Kidney (tissue), 13 donors: ENCODE measurements at regions not wholly inside any gene's neighbourhood (a gene's known extent, or its start where the extent isn't known, plus 50 kb on each side); places are given as distances from the start of the nearest gene placed in this dataset.

ENCODE experiments used
- DNase-seq, 5 donors: peaks; one replicate each; pipeline ENCODE4 v3.0.0-alpha.2; 2013 to 2020
- FAIRE-seq: peaks from 2 replicates; lab custom pipeline; 2012; peaks lifted over from hg19 to GRCh38; lab: Jason Lieb, UNC
- H3K27ac ChIP-seq, 2 donors: one replicate each; pipeline ENCODE4 v1.7.0; 2013; ENCODE audit warnings: low read depth in 2 of 2, low read length in 2 of 2, inconsistent platforms in 1 of 2
- H3K27me3 ChIP-seq: one replicate; pipeline ENCODE4 v1.7.1; 2013; ENCODE audit warnings: low read length, inconsistent platforms; ENCODE audit not compliant: control insufficient read depth, insufficient read depth
- H3K36me3 ChIP-seq, 3 donors: one replicate each; pipeline versions ENCODE4 v1.7.0 to v1.7.1; 2013; ENCODE audit warnings: low read length in 3 of 3, control low read depth in 1 of 3, inconsistent platforms in 1 of 3; ENCODE audit not compliant: insufficient read depth in 3 of 3, control insufficient read depth in 2 of 3
- H3K4me1 ChIP-seq, 3 donors: one replicate each; pipeline versions ENCODE4 v1.7.0 to v1.7.1; 2013; ENCODE audit warnings: low read length in 3 of 3, inconsistent platforms in 1 of 3, low read depth in 1 of 3; ENCODE audit not compliant: control insufficient read depth in 2 of 3, insufficient read depth in 2 of 3
- H3K4me3 ChIP-seq, 3 donors: one replicate each; pipeline versions ENCODE4 v1.7.0 to v1.8.1; 2013; ENCODE audit warnings: low read length in 3 of 3, control low read depth in 1 of 3, inconsistent platforms in 1 of 3
- H3K9ac ChIP-seq, 3 donors: one replicate each; pipeline versions ENCODE4 v1.7.0 to v1.7.1; 2013; ENCODE audit warnings: low read length in 3 of 3, control low read depth in 1 of 3, inconsistent platforms in 1 of 3
- H3K9me3 ChIP-seq, 3 donors: one replicate each; pipeline versions ENCODE4 v1.7.0 to v1.7.1; 2013; ENCODE audit warnings: low read length in 3 of 3, control low read depth in 1 of 3, inconsistent platforms in 1 of 3; ENCODE audit not compliant: control insufficient read depth in 2 of 3, insufficient read depth in 1 of 3
- CTCF ChIP-seq: IDR thresholded peaks from 3 replicates; pipeline ENCODE4 v1.5.1; 2012; ENCODE audit warnings: mild to moderate bottlenecking, moderate library complexity, borderline replicate concordance; ENCODE audit not compliant: insufficient read depth; ENCODE audit errors: extremely low read depth
- intact Hi-C: fragments of 100-400 bp; cut with DNase I; formaldehyde crosslinking; loops from one replicate; pipeline ENCODE4 v1.11.1; 2022
- donor health status: control.
- donor health status: control.
- donor health status: control.
- donor health status: control.
- donor health status: control.
- donor health status: DM: yes; HTN: yes; CAD: no.
- donor health status: Normal renal cell carcinoma (clear cell type).

- no peaks in the 10 kb centered on the region for H3K4me1 ChIP-seq
- H3K9me3 ChIP-seq = no peaks in the 10 kb centered on the region
- H3K9ac ChIP-seq = no peak overlapping the region
- no peak for TF ChIP-seq CTCF
- H3K36me3 ChIP-seq = no peaks in the 10 kb centered on the region
- no peak overlapping the region for H3K4me3 ChIP-seq
- DNase-seq (no peak), FAIRE-seq (no peak)
- intact Hi-C loops = no loop called here
- no peaks in the 10 kb centered on the region for H3K27me3 ChIP-seq
- no peak overlapping the region for H3K27ac ChIP-seq
Measured at GRCh38 chr14:87283547-87283946, 709.4 kb downstream of the GALC start.

- no peak for FAIRE-seq
- H3K9ac ChIP-seq = no peak overlapping the region
- no peaks in the 10 kb centered on the region for H3K9me3 ChIP-seq
- H3K27ac ChIP-seq = no peak overlapping the region
- H3K4me3 ChIP-seq = no peak overlapping the region
- H3K36me3 ChIP-seq = no peaks in the 10 kb centered on the region
- DNase-seq = peak in 1 of 5 donors; percentile 14
- no peaks in the 10 kb centered on the region for H3K27me3 ChIP-seq
- no peak for TF ChIP-seq CTCF
- H3K4me1 ChIP-seq = no peaks in the 10 kb centered on the region
- intact Hi-C loops = no loop called here
Measured at GRCh38 chr14:87282266-87282665, 710.7 kb downstream of the GALC start.

- no peaks in the 10 kb centered on the region for H3K36me3 ChIP-seq
- H3K27me3 ChIP-seq = no peaks in the 10 kb centered on the region
- TF ChIP-seq CTCF = no peak
- H3K4me3 ChIP-seq = no peak overlapping the region
- DNase-seq (no peak), FAIRE-seq (no peak)
- no peak overlapping the region for H3K27ac ChIP-seq
- H3K4me1 ChIP-seq = no peaks in the 10 kb centered on the region
- intact Hi-C loops = no loop called here
- H3K9me3 ChIP-seq = no peaks in the 10 kb centered on the region
- H3K9ac ChIP-seq = no peak overlapping the region
Measured at GRCh38 chr14:87278415-87278814, 714.6 kb downstream of the GALC start.

- no peak overlapping the region for H3K4me3 ChIP-seq
- DNase-seq (no peak), FAIRE-seq (no peak)
- no peak for TF ChIP-seq CTCF
- peaks cover 0 to 4% (median 0%) of the 10 kb centered on the region in 3 donors for H3K9me3 ChIP-seq
- no peaks in the 10 kb centered on the region for H3K27me3 ChIP-seq
- no peaks in the 10 kb centered on the region for H3K36me3 ChIP-seq
- H3K4me1 ChIP-seq = no peaks in the 10 kb centered on the region
- intact Hi-C loops = no loop called here
- no peak overlapping the region for H3K9ac ChIP-seq
- no peak overlapping the region for H3K27ac ChIP-seq
Measured at GRCh38 chr14:87271331-87271730, 721.7 kb downstream of the GALC start.
